ENCODE measurements at regions not wholly inside any gene's neighbourhood (a gene's known extent, or its start where the extent isn't known, plus 50 kb on each side); places are given as distances from the start of the nearest gene placed in this dataset.

DNA sequence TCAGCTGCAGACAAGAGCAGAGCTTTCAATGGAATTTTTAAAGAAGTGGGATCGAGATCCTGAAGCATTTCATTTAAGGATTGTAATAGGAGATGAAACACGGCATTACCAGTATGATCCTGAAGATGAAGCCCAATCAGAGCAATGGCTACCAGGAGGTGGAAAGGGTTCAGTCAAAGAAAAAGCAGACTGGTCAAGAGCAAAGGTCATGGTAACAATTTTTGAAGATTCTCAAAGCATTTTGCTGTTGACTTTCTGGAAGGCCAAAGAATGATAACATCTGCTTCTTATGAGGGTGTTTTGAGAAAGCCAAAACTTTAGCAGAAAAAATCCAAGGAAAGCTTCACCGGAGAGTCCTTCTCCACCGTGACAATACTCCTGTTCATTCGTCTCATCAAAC, 204.3 kb upstream of the EEA1 start:
- TF ChIP-seq, protein P1, sequence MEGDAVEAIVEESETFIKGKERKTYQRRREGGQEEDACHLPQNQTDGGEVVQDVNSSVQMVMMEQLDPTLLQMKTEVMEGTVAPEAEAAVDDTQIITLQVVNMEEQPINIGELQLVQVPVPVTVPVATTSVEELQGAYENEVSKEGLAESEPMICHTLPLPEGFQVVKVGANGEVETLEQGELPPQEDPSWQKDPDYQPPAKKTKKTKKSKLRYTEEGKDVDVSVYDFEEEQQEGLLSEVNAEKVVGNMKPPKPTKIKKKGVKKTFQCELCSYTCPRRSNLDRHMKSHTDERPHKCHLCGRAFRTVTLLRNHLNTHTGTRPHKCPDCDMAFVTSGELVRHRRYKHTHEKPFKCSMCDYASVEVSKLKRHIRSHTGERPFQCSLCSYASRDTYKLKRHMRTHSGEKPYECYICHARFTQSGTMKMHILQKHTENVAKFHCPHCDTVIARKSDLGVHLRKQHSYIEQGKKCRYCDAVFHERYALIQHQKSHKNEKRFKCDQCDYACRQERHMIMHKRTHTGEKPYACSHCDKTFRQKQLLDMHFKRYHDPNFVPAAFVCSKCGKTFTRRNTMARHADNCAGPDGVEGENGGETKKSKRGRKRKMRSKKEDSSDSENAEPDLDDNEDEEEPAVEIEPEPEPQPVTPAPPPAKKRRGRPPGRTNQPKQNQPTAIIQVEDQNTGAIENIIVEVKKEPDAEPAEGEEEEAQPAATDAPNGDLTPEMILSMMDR (IDR thresholded peaks at IDR 0.05; ENCODE audit: insufficient read depth, low read depth, low read length) = no peak
- TF ChIP-seq EZH2 (IDR thresholded peaks at IDR 0.05; ENCODE audit: insufficient read depth, low read length) = no peak

All from astrocyte (in vitro differentiated cells and primary cell).